K562 (cell line): ENCODE measurements at regions not wholly inside any gene's neighbourhood (a gene's known extent, or its start where the extent isn't known, plus 50 kb on each side); places are given as distances from the start of the nearest gene placed in this dataset. TPM values are rescaled to one million over a fixed set of nuclear protein-coding genes. Genes with fewer than 3 reads are reported as not detected.

Source experiments
- ATAC-seq: fragments of 200-7000 bp; cut with Tn5 transposase; 3 replicates; pipeline ENCODE4 v1.9.1; 2020; ENCODE audit warnings: moderate library complexity
- BruUV-seq: library from RNA; stranded (reverse); fragments of 400-500 nt; replicated peaks from 2 replicates; lab custom pipeline; 2021; lab: Mats Ljungman, UMichigan
- CTCF ChIA-PET: fragments of 300-600 bp; formaldehyde crosslinking; extraction: SDS; loops from one replicate; lab custom pipeline; 2021; ENCODE audit warnings: low intra/inter-chr PET ratio; lab: Yijun Ruan, JAX
- POLR2A ChIA-PET: fragments of 300-600, 350-650 bp; sonication (Branson Sonifier 250); formaldehyde crosslinking; extraction: SDS; loops from one replicate; lab custom pipeline; 2021; ENCODE audit warnings: antibody characterized with exemption, inconsistent platforms; lab: Yijun Ruan, JAX
- DNase-seq, 4 experiments: peaks; one replicate each; pipeline versions ENCODE4 v3.0.0 to v3.0.0-alpha.2; 2011 to 2018; ENCODE audit warnings: low spot score in 3 of 4, mixed read lengths in 3 of 4; ENCODE audit errors: extremely low read depth in 1 of 4
- FAIRE-seq: peaks from 2 replicates; lab custom pipeline; 2011; peaks lifted over from hg19 to GRCh38; lab: Jason Lieb, UNC
- H2AFZ ChIP-seq: 2 replicates; pipeline ENCODE4 v1.6.0; 2011; ENCODE audit warnings: low read depth, low read length, control low read depth, inconsistent platforms
- H3K27ac ChIP-seq: fragments of 200-600 bp; 3 replicates; pipeline ENCODE4 v1.8.0; 2011; ENCODE audit warnings: low read depth, mild to moderate bottlenecking, control low read depth, inconsistent platforms, low read length, moderate library complexity, mixed read lengths; ENCODE audit errors: extremely low read depth
- H3K27me3 ChIP-seq, 2 experiments: fragments of 300-600 bp in 1 of 2; 2 replicates in 1 of 2; 3 replicates in 1 of 2; pipeline versions ENCODE4 v1.6.0 to v1.8.0; 2011; ENCODE audit warnings: inconsistent platforms in 2 of 2, low read length in 2 of 2, mild to moderate bottlenecking in 1 of 2, mixed read lengths in 1 of 2, moderate library complexity in 1 of 2; ENCODE audit not compliant: control insufficient read depth in 2 of 2, insufficient read depth in 2 of 2
- H3K36me3 ChIP-seq: fragments of 300-600 bp; 3 replicates; pipeline ENCODE4 v1.8.0; 2011; ENCODE audit warnings: mild to moderate bottlenecking, low read length, inconsistent platforms; ENCODE audit not compliant: control insufficient read depth, insufficient read depth
- H3K4me1 ChIP-seq, 2 experiments: fragments of 200-600 bp in 1 of 2; replicated peaks in 1 of 2; 2 replicates in 1 of 2; 3 replicates in 1 of 2; pipeline versions ENCODE4 v1.5.1 to v1.8.0; 2011; ENCODE audit warnings: inconsistent platforms in 2 of 2, low read length in 2 of 2, mild to moderate bottlenecking in 1 of 2, mixed read lengths in 1 of 2, moderate library complexity in 1 of 2; ENCODE audit not compliant: control insufficient read depth in 2 of 2, insufficient read depth in 2 of 2
- H3K4me2 ChIP-seq: 2 replicates; pipeline ENCODE4 v1.6.1; 2011; ENCODE audit warnings: low read length, control low read depth, inconsistent platforms, mixed read lengths; ENCODE audit not compliant: insufficient read depth
- H3K4me3 ChIP-seq: fragments of 200-600 bp; sonication (generic), shearing (Covaris generic); 2 replicates; pipeline ENCODE4 v1.5.1; 2016; ENCODE audit warnings: control low read depth, inconsistent platforms
- H3K79me2 ChIP-seq: fragments of 200-600 bp; 3 replicates; pipeline ENCODE4 v1.8.0; 2011; ENCODE audit warnings: low read length, inconsistent platforms; ENCODE audit not compliant: control insufficient read depth, insufficient read depth
- H3K9ac ChIP-seq, 2 experiments: 2 replicates each; pipeline versions ENCODE4 v1.6.0 to v1.6.1; 2011; ENCODE audit warnings: low read depth in 2 of 2, low read length in 2 of 2, control low read depth in 1 of 2, inconsistent platforms in 1 of 2, mild to moderate bottlenecking in 1 of 2, mixed read lengths in 1 of 2; ENCODE audit not compliant: insufficient read depth in 1 of 2
- H3K9me1 ChIP-seq: one replicate; pipeline ENCODE4 v1.6.0; 2011; ENCODE audit warnings: inconsistent platforms, mild to moderate bottlenecking, low read length, moderate library complexity; ENCODE audit not compliant: control insufficient read depth, insufficient read depth
- H3K9me3 ChIP-seq: replicated peaks from 2 replicates; pipeline ENCODE4 v1.5.1; 2011; ENCODE audit warnings: low read depth, low read length, inconsistent platforms; ENCODE audit not compliant: control insufficient read depth, insufficient read depth
- H4K20me1 ChIP-seq: replicated peaks from 2 replicates; pipeline ENCODE4 v1.6.1; 2011; ENCODE audit warnings: low read length, inconsistent platforms, mixed read lengths; ENCODE audit not compliant: control insufficient read depth, insufficient read depth
- CAMTA2 ChIP-seq: fragments of 250-450 bp; sonication (Bioruptor Pico); conservative IDR thresholded peaks from 2 replicates; pipeline ENCODE4 v1.5.1; 2022
- CBX5 ChIP-seq: IDR thresholded peaks from 2 replicates; pipeline ENCODE4 v1.6.1; 2014; ENCODE audit warnings: low read depth, borderline replicate concordance
- CREBBP ChIP-seq: IDR thresholded peaks from one replicate; pipeline ENCODE4 v1.6.1; 2012; ENCODE audit warnings: low read depth, mild to moderate bottlenecking, control low read depth, inconsistent platforms, low read length
- CREM ChIP-seq: IDR thresholded peaks from 2 replicates; pipeline ENCODE4 v1.6.1; 2014; ENCODE audit warnings: antibody characterized with exemption, low read depth
- MCM3 ChIP-seq: fragments of 450-650 bp; IDR thresholded peaks from 2 replicates; pipeline ENCODE4 v1.6.1; 2016
- MECOM ChIP-seq: fragments of 250-450 bp; sonication (Bioruptor Pico); IDR thresholded peaks from 2 replicates; pipeline ENCODE4 v1.8.0; 2022; ENCODE audit warnings: inconsistent platforms
- MTA1 ChIP-seq: fragments of 450-650 bp; IDR thresholded peaks from 2 replicates; pipeline ENCODE4 v1.6.1; 2017; ENCODE audit warnings: borderline replicate concordance
- NCOA6 ChIP-seq: fragments of 450-650 bp; IDR thresholded peaks from 2 replicates; pipeline ENCODE4 v1.6.1; 2017; ENCODE audit warnings: mild to moderate bottlenecking
- NEUROD1 ChIP-seq: fragments of 150-350 bp; IDR thresholded peaks from 2 replicates; pipeline ENCODE4 v1.6.1; 2014; ENCODE audit warnings: borderline replicate concordance, low read length, low read depth; ENCODE audit not compliant: partially characterized antibody
- TAL1 ChIP-seq: fragments of 450-650 bp; IDR thresholded peaks from 2 replicates; pipeline ENCODE4 v1.6.1; 2016; ENCODE audit warnings: mild to moderate bottlenecking
- ZNF76 ChIP-seq: fragments of 250-450 bp; sonication (Bioruptor Pico); IDR thresholded peaks from 2 replicates; pipeline ENCODE4 v1.4.0; 2020; ENCODE audit warnings: mild to moderate bottlenecking, moderate library complexity, borderline replicate concordance
- in situ Hi-C: fragments of 300-500 bp; cut with MboI; formaldehyde crosslinking; loops from 4 replicates; pipeline ENCODE4 v1.15.0; 2018; ENCODE audit warnings: inconsistent platforms, mixed read lengths
- intact Hi-C: fragments of 100-400 bp; cut with micrococcal nuclease; formaldehyde crosslinking; loops from 2 replicates; pipeline ENCODE4 v1.14.2; 2022
- small RNA-seq: library from RNA; depleted of rRNA; stranded (forward); fragments of <200 nt; gene quantifications from one replicate; pipeline ENCODE3, GENCODE V24; 2014

- intact Hi-C loops: loop anchor here (2.0 to 10.0 kb wide), 2 partner anchors 124 to 272 kb away; no protein-coding TSS in a partner anchor
- H3K4me1 ChIP-seq: peaks cover 0 to 10% of the 10 kb centered on the region in 2 experiments; a peak in 2 of 5 replicates
- no TSS peak for BruUV-seq
- POLR2A ChIA-PET: interaction anchor here (0.8 kb wide), 1 partner anchor 9 kb away, joined by 3 read pairs; no protein-coding TSS in a partner anchor
- no peaks in the 10 kb centered on the region for H3K79me2 ChIP-seq
- H3K9me1 ChIP-seq: no peaks in the 10 kb centered on the region
- H3K36me3 ChIP-seq: no peaks in the 10 kb centered on the region
- ATAC-seq: no peak
- H4K20me1 ChIP-seq: no peaks in the 10 kb centered on the region
- CTCF ChIA-PET: no interaction called here
- no peaks in the 10 kb centered on the region for H3K9me3 ChIP-seq
- no peak overlapping the region for H3K4me2 ChIP-seq
- TF ChIP-seq CAMTA2 (CRISPR knock-in tag) (no peak), CREM (no peak), ZNF76 (CRISPR knock-in tag) (no peak), CBX5 (no peak), MECOM (CRISPR knock-in tag) (no peak), NCOA6 (no peak), MTA1 (no peak), TAL1 (no peak), CREBBP (no peak), MCM3 (no peak), NEUROD1 (no peak)
- TF ChIP-seq, all 486 proteins: peak for 0
- H3K9ac ChIP-seq: no peak overlapping the region
- FAIRE-seq: no peak
- no peak overlapping the region for H2AFZ ChIP-seq
- no peaks in the 10 kb centered on the region for H3K27me3 ChIP-seq
- no peak overlapping the region for H3K4me3 ChIP-seq
- in situ Hi-C loops: no loop called here
- DNase-seq: no peak
- H3K27ac ChIP-seq: no peak overlapping the region
These were observed 52.4 kb upstream of the IGFBP7 start for GRCh38 chr4:57162499-57163019.

Small RNA genes in the stretch of these regions (small RNA-seq; reads per million reads assigned to genes)
- not detected for gene SRIP1
